Liver (tissue), 3 donors: ENCODE measurements at regions not wholly inside any gene's neighbourhood (a gene's known extent, or its start where the extent isn't known, plus 50 kb on each side); places are given as distances from the start of the nearest gene placed in this dataset.

Source experiments
- ATF3 ChIP-seq: IDR thresholded peaks from 2 replicates; pipeline ENCODE4 v1.6.1; 2016; ENCODE audit warnings: antibody characterized with exemption
- CTCF ChIP-seq: fragments of 150-350 bp; IDR thresholded peaks from 2 replicates; pipeline ENCODE4 v1.5.1; 2017; ENCODE audit warnings: improper control_type of control experiment, low read depth, low read length; ENCODE audit not compliant: missing input control
- EGR1 ChIP-seq, 2 donors: IDR thresholded peaks; 2 replicates each; pipeline ENCODE4 v1.6.1; 2016 to 2018; ENCODE audit warnings: antibody characterized with exemption in 2 of 2, low read depth in 2 of 2
- GABPA ChIP-seq, 2 donors: IDR thresholded peaks in 1 of 2; conservative IDR thresholded peaks in 1 of 2; 2 replicates each; pipeline ENCODE4 v1.6.1; 2016; ENCODE audit warnings: antibody characterized with exemption in 2 of 2, mild to moderate bottlenecking in 1 of 2, moderate library complexity in 1 of 2
- JUND ChIP-seq, 2 donors: IDR thresholded peaks; 2 replicates each; pipeline ENCODE4 v1.6.1; 2016; ENCODE audit warnings: antibody characterized with exemption in 2 of 2
- MAX ChIP-seq: IDR thresholded peaks from 2 replicates; pipeline ENCODE4 v1.6.1; 2016; ENCODE audit warnings: antibody characterized with exemption
- RAD21 ChIP-seq, 2 donors: IDR thresholded peaks; 2 replicates each; pipeline ENCODE4 v1.6.1; 2016; ENCODE audit warnings: antibody characterized with exemption in 2 of 2, mild to moderate bottlenecking in 2 of 2
- REST ChIP-seq: IDR thresholded peaks from 2 replicates; pipeline ENCODE4 v1.6.1; 2016; ENCODE audit warnings: antibody characterized with exemption, mild to moderate bottlenecking
- RXRA ChIP-seq, 2 donors: IDR thresholded peaks; 2 replicates each; pipeline ENCODE4 v1.6.1; 2017 to 2018; ENCODE audit warnings: antibody characterized with exemption in 2 of 2, mild to moderate bottlenecking in 1 of 2
- TAF1 ChIP-seq: conservative IDR thresholded peaks from 2 replicates; pipeline ENCODE4 v1.6.1; 2016; ENCODE audit warnings: antibody characterized with exemption, mild to moderate bottlenecking
- YY1 ChIP-seq: IDR thresholded peaks from 2 replicates; pipeline ENCODE4 v1.6.1; 2016; ENCODE audit warnings: antibody characterized with exemption, mild to moderate bottlenecking
- ZBTB33 ChIP-seq: IDR thresholded peaks from 2 replicates; pipeline ENCODE4 v1.6.1; 2016; ENCODE audit warnings: antibody characterized with exemption
- donor health status: healthy.
- donor health status: healthy.

GRCh38 chr2:21234001-21234400 lies 110.2 kb downstream of the TDRD15 start:
- no peak for TF ChIP-seq CTCF
- TF ChIP-seq MAX = no peak
- no peak for TF ChIP-seq GABPA (IDR thresholded peaks at IDR 0.05 in 1 of 2, conservative IDR thresholded peaks at IDR 0.05 in 1 of 2)
- TF ChIP-seq RAD21 (IDR thresholded peaks at IDR 0.05) = no peak
- TF ChIP-seq YY1 = no peak
- no peak for TF ChIP-seq REST
- no peak for TF ChIP-seq ZBTB33
- TF ChIP-seq TAF1 = no peak
- TF ChIP-seq EGR1 (IDR thresholded peaks at IDR 0.05; ENCODE audit: low read depth in 2 of 2) = no peak
- no peak for TF ChIP-seq JUND (IDR thresholded peaks at IDR 0.05)
- no peak for TF ChIP-seq ATF3
- TF ChIP-seq RXRA (IDR thresholded peaks at IDR 0.05) = no peak
